A549 (cell line): ENCODE measurements at regions not wholly inside any gene's neighbourhood (a gene's known extent, or its start where the extent isn't known, plus 50 kb on each side); places are given as distances from the start of the nearest gene placed in this dataset.

ENCODE experiments used
- CEBPB ChIP-seq, 2 experiments: fragments of >200 bp in 1 of 2; sonication (Bioruptor Twin) in 1 of 2; formaldehyde crosslinking in 1 of 2; IDR thresholded peaks; 2 replicates each; pipeline ENCODE4 v1.6.1; 2012 to 2016
- CHD2 ChIP-seq: fragments of 150-350 bp; IDR thresholded peaks from 2 replicates; pipeline ENCODE4 v1.6.1; 2014; ENCODE audit warnings: low read length; ENCODE audit not compliant: partially characterized antibody
- CTCF ChIP-seq: fragments of >200 bp; sonication (Bioruptor Twin); formaldehyde crosslinking; IDR thresholded peaks from 3 replicates; pipeline ENCODE4 v1.5.1; 2016
- EP300 ChIP-seq, 2 experiments: fragments of >200 bp; sonication (Bioruptor Twin); formaldehyde crosslinking; IDR thresholded peaks; 2 replicates in 1 of 2; 3 replicates in 1 of 2; pipeline ENCODE4 v1.6.1; 2016 to 2017
- ESRRA ChIP-seq: fragments of 150-350 bp; IDR thresholded peaks from 2 replicates; pipeline ENCODE4 v1.6.1; 2014; ENCODE audit warnings: mild to moderate bottlenecking, low read length, borderline replicate concordance
- HOXA7 ChIP-seq: fragments of 250-450 bp; sonication (Bioruptor Pico); IDR thresholded peaks from 2 replicates; pipeline ENCODE4 v1.5.0; 2020; ENCODE audit warnings: mild to moderate bottlenecking, moderate library complexity
- HOXB13 ChIP-seq: fragments of 250-450 bp; sonication (Bioruptor Pico); IDR thresholded peaks from 2 replicates; pipeline ENCODE4 v1.5.0; 2020; ENCODE audit warnings: low read depth, mild to moderate bottlenecking, moderate library complexity
- JUN ChIP-seq, 2 experiments: fragments of >200 bp; sonication (Bioruptor Twin); formaldehyde crosslinking; IDR thresholded peaks; 2 replicates in 1 of 2; 3 replicates in 1 of 2; pipeline ENCODE4 v1.6.1; 2016 to 2017
- JUNB ChIP-seq: fragments of >200 bp; sonication (Bioruptor Twin); formaldehyde crosslinking; IDR thresholded peaks from 2 replicates; pipeline ENCODE4 v1.6.1; 2016
- MYC ChIP-seq: IDR thresholded peaks from 2 replicates; pipeline ENCODE4 v1.6.1; 2012; ENCODE audit warnings: mild to moderate bottlenecking, inconsistent platforms, low read length, improper control_type of control experiment, borderline replicate concordance
- PHF8 ChIP-seq: fragments of 200-600 bp; sonication (generic); IDR thresholded peaks from 2 replicates; pipeline ENCODE4 v1.6.1; 2016; ENCODE audit warnings: low read depth, mild to moderate bottlenecking, antibody characterized with exemption, moderate library complexity, borderline replicate concordance
- RAD21 ChIP-seq, 2 experiments: fragments of >200 bp in 1 of 2; sonication (Bioruptor Twin) in 1 of 2; formaldehyde crosslinking in 1 of 2; IDR thresholded peaks in 1 of 2; conservative IDR thresholded peaks in 1 of 2; 2 replicates in 1 of 2; 3 replicates in 1 of 2; pipeline ENCODE4 v1.6.1; 2012 to 2018; ENCODE audit warnings: inconsistent platforms in 1 of 2
- RARB ChIP-seq: fragments of 250-450 bp; sonication (Bioruptor Pico); IDR thresholded peaks from 2 replicates; pipeline ENCODE4 v1.8.0; 2021; ENCODE audit warnings: mild to moderate bottlenecking, moderate library complexity
- USF2 ChIP-seq: fragments of 450-650 bp; IDR thresholded peaks from 2 replicates; pipeline ENCODE4 v1.6.1; 2014; ENCODE audit warnings: antibody characterized with exemption

- TF ChIP-seq CTCF (no peak), HOXA7 (CRISPR knock-in tag) (no peak), RAD21 (conservative IDR thresholded peaks at IDR 0.05 in 1 of 2, IDR thresholded peaks at IDR 0.05 in 1 of 2) (no peak), USF2 (no peak), CHD2 (no peak), CEBPB (IDR thresholded peaks at IDR 0.05) (no peak), MYC (no peak), HOXB13 (CRISPR knock-in tag) (no peak), ESRRA (no peak), PHF8 (no peak), EP300 (IDR thresholded peaks at IDR 0.05) (no peak), JUNB (no peak), JUN (IDR thresholded peaks at IDR 0.05) (no peak), RARB (no peak)
These were observed 273.3 kb downstream of the FZD1 start for GRCh38 chr7:91537260-91538152.
